CD14-positive monocyte (primary cell): ENCODE measurements at regions not wholly inside any gene's neighbourhood (a gene's known extent, or its start where the extent isn't known, plus 50 kb on each side); places are given as distances from the start of the nearest gene placed in this dataset.

Experiments used
- DNase-seq, 3 donors: peaks; one replicate each; pipeline ENCODE4 v3.0.0-alpha.2; 2011 to 2022
- H2AFZ ChIP-seq: 2 replicates; pipeline ENCODE4 v1.6.0; 2012; ENCODE audit warnings: mild to moderate bottlenecking, low read depth, low read length, inconsistent platforms; ENCODE audit not compliant: insufficient read depth, poor library complexity, severe bottlenecking
- H3K27ac ChIP-seq, 2 donors: 1 replicate in 1 of 2; 2 replicates in 1 of 2; pipeline ENCODE4 v1.5.1; 2012 to 2013; ENCODE audit warnings: low read length in 2 of 2, control low read depth in 1 of 2, inconsistent platforms in 1 of 2, low read depth in 1 of 2, mild to moderate bottlenecking in 1 of 2
- H3K27me3 ChIP-seq, 2 donors: one replicate each; pipeline versions ENCODE4 v1.6.0 to v1.6.1; 2011 to 2013; ENCODE audit warnings: low read length in 2 of 2; ENCODE audit not compliant: control insufficient read depth in 2 of 2, insufficient read depth in 2 of 2
- H3K36me3 ChIP-seq, 2 donors: replicated peaks in 1 of 2; 1 replicate in 1 of 2; 2 replicates in 1 of 2; pipeline versions ENCODE4 v1.5.1 to v1.6.1; 2012 to 2013; ENCODE audit warnings: low read length in 2 of 2, control low read depth in 1 of 2, inconsistent platforms in 1 of 2, mild to moderate bottlenecking in 1 of 2; ENCODE audit not compliant: insufficient read depth in 2 of 2, control insufficient read depth in 1 of 2
- H3K4me1 ChIP-seq, 2 donors: 1 replicate in 1 of 2; 2 replicates in 1 of 2; pipeline versions ENCODE4 v1.5.1 to v1.6.1; 2012 to 2013; ENCODE audit warnings: low read length in 2 of 2, control low read depth in 1 of 2, inconsistent platforms in 1 of 2, mild to moderate bottlenecking in 1 of 2, moderate library complexity in 1 of 2; ENCODE audit not compliant: insufficient read depth in 2 of 2, control insufficient read depth in 1 of 2
- H3K4me2 ChIP-seq: replicated peaks from 2 replicates; pipeline ENCODE3; 2012; ENCODE audit warnings: low read length, moderate library complexity, mild to moderate bottlenecking; ENCODE audit not compliant: poor library complexity, severe bottlenecking; ENCODE audit errors: extremely low read depth
- H3K4me3 ChIP-seq, 3 experiments: fragments of 200-600 bp in 1 of 3; sonication (generic) in 1 of 3; replicated peaks in 1 of 3; 1 replicate in 2 of 3; 2 replicates in 1 of 3; pipeline ENCODE4 v1.5.1; 2011 to 2013; ENCODE audit warnings: low read length in 3 of 3, mild to moderate bottlenecking in 3 of 3, control low read depth in 2 of 3, low read depth in 2 of 3, inconsistent platforms in 1 of 3, moderate library complexity in 1 of 3
- H3K79me2 ChIP-seq: 2 replicates; pipeline ENCODE4 v1.6.0; 2012; ENCODE audit warnings: mild to moderate bottlenecking, control low read depth, inconsistent platforms, low read length, moderate library complexity; ENCODE audit not compliant: insufficient read depth
- H3K9ac ChIP-seq: 2 replicates; pipeline ENCODE4 v1.6.0; 2017; ENCODE audit warnings: low read length, mild to moderate bottlenecking; ENCODE audit not compliant: insufficient read depth, poor library complexity, severe bottlenecking
- H3K9me3 ChIP-seq, 2 donors: replicated peaks in 1 of 2; 1 replicate in 1 of 2; 2 replicates in 1 of 2; pipeline versions ENCODE4 v1.5.1 to v1.6.1; 2012 to 2013; ENCODE audit warnings: low read length in 2 of 2, control low read depth in 1 of 2; ENCODE audit not compliant: control insufficient read depth in 1 of 2, insufficient read depth in 1 of 2
- H4K20me1 ChIP-seq: 2 replicates; pipeline ENCODE4 v1.6.0; 2012; ENCODE audit warnings: mild to moderate bottlenecking, low read length, control low read depth, moderate library complexity; ENCODE audit not compliant: insufficient read depth
- H3K27ac Mint-ChIP-seq, 7 donors: one replicate each; pipeline ENCODE4 v1.8.0; 2020; ENCODE audit warnings: mild to moderate bottlenecking in 7 of 7, mixed read lengths in 7 of 7, moderate library complexity in 6 of 7, inconsistent platforms in 2 of 7
- H3K27me3 Mint-ChIP-seq, 3 donors: one replicate each; pipeline ENCODE4 v1.8.0; 2021 to 2022; ENCODE audit warnings: low read depth in 3 of 3, mild to moderate bottlenecking in 3 of 3, mixed read lengths in 3 of 3, moderate library complexity in 3 of 3, inconsistent platforms in 1 of 3
- H3K36me3 Mint-ChIP-seq, 2 donors: one replicate each; pipeline ENCODE4 v1.8.0; 2020; ENCODE audit warnings: mixed read lengths in 2 of 2, inconsistent platforms in 1 of 2, mild to moderate bottlenecking in 1 of 2
- H3K4me1 Mint-ChIP-seq: one replicate; pipeline ENCODE4 v1.8.0; 2020; ENCODE audit warnings: mild to moderate bottlenecking, mixed read lengths
- H3K4me3 Mint-ChIP-seq, 2 donors: one replicate each; pipeline ENCODE4 v1.8.0; 2020; ENCODE audit warnings: mild to moderate bottlenecking in 2 of 2, mixed read lengths in 2 of 2, moderate library complexity in 1 of 2
- H3K9me3 Mint-ChIP-seq, 7 donors: one replicate each; pipeline ENCODE4 v1.8.0; 2020 to 2022; ENCODE audit warnings: mixed read lengths in 7 of 7, mild to moderate bottlenecking in 6 of 7, moderate library complexity in 6 of 7, inconsistent platforms in 2 of 7
- WGBS: methylation state at CpG from one replicate; pipeline ENCODE4 v1.1.5; 2013; ENCODE audit warnings: missing lambda C conversion rate; ENCODE audit not compliant: insufficient coverage; 5-methylcytosine and 5-hydroxymethylcytosine counted together
- intact Hi-C, 2 donors: fragments of 100-400 bp; cut with micrococcal nuclease; formaldehyde crosslinking; loops; one replicate each; pipeline versions ENCODE4 v1.15.0 to v1.15.1; 2023
- TF ChIP-seq, protein P1 (sequence below): fragments of 200-600 bp; IDR thresholded peaks from one replicate; pipeline ENCODE4 v1.8.0; 2022; ENCODE audit warnings: antibody characterized with exemption, mild to moderate bottlenecking

DNA sequence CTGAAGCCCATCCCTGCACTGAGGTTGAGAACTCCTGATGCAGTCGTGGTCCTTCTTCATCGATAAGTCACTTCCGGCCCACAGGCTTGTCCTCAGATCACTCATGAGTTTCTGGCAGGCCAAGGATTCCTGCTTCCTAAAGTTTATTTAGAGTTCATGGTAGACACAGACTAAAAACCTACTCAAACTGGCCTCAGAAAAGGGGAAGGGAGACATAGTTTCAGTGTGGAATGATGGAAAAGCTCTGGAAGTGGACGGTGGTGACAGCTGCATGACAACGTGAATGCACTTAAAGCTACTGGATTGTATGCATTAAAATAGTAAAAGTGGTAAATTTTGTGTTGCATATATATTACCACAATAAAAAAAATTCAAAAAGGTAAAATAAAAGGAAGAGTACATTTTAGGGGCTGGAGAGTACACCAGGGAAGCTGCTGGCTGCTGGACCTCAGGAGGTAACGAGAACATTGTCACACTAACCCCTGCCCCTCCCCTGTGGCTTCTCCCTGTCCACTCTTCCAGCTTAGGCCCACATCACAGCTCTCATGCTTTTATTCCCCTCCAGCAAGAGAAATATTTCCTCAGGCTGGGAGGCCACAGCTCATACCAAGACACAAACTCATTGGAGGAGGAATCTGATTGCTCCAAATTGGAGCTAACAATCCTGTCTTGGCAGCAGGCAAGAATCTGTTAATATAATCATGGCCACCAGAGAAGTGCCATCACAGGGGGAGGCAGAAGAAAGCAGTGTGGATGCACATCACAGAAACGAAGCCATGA lies 741.0 kb downstream of the UQCRFS1 start:
- Mint-ChIP-seq H3K4me1 (peaks cover 64% of the 10 kb centered on the region), H3K36me3 (no peaks in the 10 kb centered on the region), H3K27ac (peak overlapping the region; percentile 2 to 77 (median 45)), H3K9me3 (peaks cover 0 to 9% (median 4%) of the 10 kb centered on the region in 7 donors), H3K27me3 (peaks cover 2 to 7% (median 4%) of the 10 kb centered on the region in 3 donors), H3K4me3 (peak overlapping the region in 1 of 2 donors; percentile 73)
- H3K4me3 ChIP-seq, result peak overlapping the region in 1 of 3 experiments; percentile 60
- no peaks in the 10 kb centered on the region for H4K20me1 ChIP-seq
- peak overlapping the region; percentile 8 to 73 for H3K27ac ChIP-seq
- no peaks in the 10 kb centered on the region for H3K36me3 ChIP-seq
- TF ChIP-seq, protein P1, sequence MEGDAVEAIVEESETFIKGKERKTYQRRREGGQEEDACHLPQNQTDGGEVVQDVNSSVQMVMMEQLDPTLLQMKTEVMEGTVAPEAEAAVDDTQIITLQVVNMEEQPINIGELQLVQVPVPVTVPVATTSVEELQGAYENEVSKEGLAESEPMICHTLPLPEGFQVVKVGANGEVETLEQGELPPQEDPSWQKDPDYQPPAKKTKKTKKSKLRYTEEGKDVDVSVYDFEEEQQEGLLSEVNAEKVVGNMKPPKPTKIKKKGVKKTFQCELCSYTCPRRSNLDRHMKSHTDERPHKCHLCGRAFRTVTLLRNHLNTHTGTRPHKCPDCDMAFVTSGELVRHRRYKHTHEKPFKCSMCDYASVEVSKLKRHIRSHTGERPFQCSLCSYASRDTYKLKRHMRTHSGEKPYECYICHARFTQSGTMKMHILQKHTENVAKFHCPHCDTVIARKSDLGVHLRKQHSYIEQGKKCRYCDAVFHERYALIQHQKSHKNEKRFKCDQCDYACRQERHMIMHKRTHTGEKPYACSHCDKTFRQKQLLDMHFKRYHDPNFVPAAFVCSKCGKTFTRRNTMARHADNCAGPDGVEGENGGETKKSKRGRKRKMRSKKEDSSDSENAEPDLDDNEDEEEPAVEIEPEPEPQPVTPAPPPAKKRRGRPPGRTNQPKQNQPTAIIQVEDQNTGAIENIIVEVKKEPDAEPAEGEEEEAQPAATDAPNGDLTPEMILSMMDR, result no peak
- DNase-seq, result no peak
- H2AFZ ChIP-seq, result peak overlapping the region; percentile 77
- 72% methylated on average over 4 of the region's 7 CpGs for WGBS
- H3K9ac ChIP-seq, result peak overlapping the region; percentile 43
- H3K79me2 ChIP-seq, result no peaks in the 10 kb centered on the region
- intact Hi-C loops, result no loop called here
- H3K9me3 ChIP-seq, result peaks cover 0 to 4% of the 10 kb centered on the region in 2 donors
- H3K27me3 ChIP-seq, result peaks cover 0 to 5% of the 10 kb centered on the region in 2 donors
- peaks cover 52 to 61% of the 10 kb centered on the region in 2 donors for H3K4me1 ChIP-seq
- peak overlapping the region; percentile 62 for H3K4me2 ChIP-seq

DNA sequence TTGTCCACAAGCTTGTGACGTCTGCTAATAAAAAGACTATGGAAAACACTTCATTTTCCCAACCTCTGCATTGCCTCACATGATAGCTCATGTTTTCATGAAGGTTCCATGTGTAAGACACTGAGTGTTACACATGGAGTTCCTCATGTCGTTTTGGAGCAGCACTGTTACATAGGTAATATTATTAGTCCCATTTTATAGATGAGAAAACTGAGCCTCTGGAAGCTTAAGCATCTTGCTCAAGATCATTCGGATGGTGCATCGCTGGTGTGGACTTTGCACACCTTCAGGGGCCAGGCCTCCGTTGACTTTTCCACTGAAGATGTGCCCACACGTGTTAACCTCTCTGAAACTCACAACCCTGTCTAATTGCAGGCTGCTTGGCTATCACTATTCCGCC lies 743.4 kb downstream of the UQCRFS1 start:
- Histone ChIP-seq H4K20me1 (no peaks in the 10 kb centered on the region), H3K9ac (no peak overlapping the region), H3K27me3 (peaks cover 0 to 5% of the 10 kb centered on the region in 2 donors), H3K27ac (no peak overlapping the region), H3K9me3 (no peaks in the 10 kb centered on the region), H3K4me1 (peaks cover 41 to 52% of the 10 kb centered on the region in 2 donors), H2AFZ (peak overlapping the region; percentile 46), H3K4me2 (peak overlapping the region; percentile 29), H3K4me3 (peak overlapping the region in 1 of 3 experiments; percentile 15), H3K79me2 (no peaks in the 10 kb centered on the region), H3K36me3 (no peaks in the 10 kb centered on the region)
- H3K4me1 Mint-ChIP-seq, result peaks cover 56% of the 10 kb centered on the region
- TF ChIP-seq, protein P1, result no peak
- H3K9me3 Mint-ChIP-seq, result peaks cover 0 to 2% (median 0%) of the 10 kb centered on the region in 7 donors
- intact Hi-C loops, result loop anchor here (5.0 kb wide), 3 partner anchors 33 to 238 kb away; no protein-coding TSS in a partner anchor
- peaks cover 2 to 7% (median 4%) of the 10 kb centered on the region in 3 donors for H3K27me3 Mint-ChIP-seq
- 75% methylated on average over 3 of the region's 7 CpGs for WGBS
- no peak for DNase-seq
- H3K27ac Mint-ChIP-seq, result no peak overlapping the region
- no peaks in the 10 kb centered on the region for H3K36me3 Mint-ChIP-seq
- peak overlapping the region in 1 of 2 donors; percentile 67 for H3K4me3 Mint-ChIP-seq
